Colonic mucosa (tissue), 4 donors: ENCODE measurements at regions not wholly inside any gene's neighbourhood (a gene's known extent, or its start where the extent isn't known, plus 50 kb on each side); places are given as distances from the start of the nearest gene placed in this dataset.
"Not testable (repeated sequence)": the region's sequence is repeated elsewhere in the genome, so short reads cannot be mapped to it uniquely, and the experiment has no call there.

Experiments used
- DNase-seq: peaks from one replicate; pipeline ENCODE4 v3.0.0-alpha.2; 2020
- H3K27ac ChIP-seq: fragments of 200-600 bp; one replicate; pipeline ENCODE4 v1.8.0; 2021
- H3K27me3 ChIP-seq: fragments of 200-600 bp; one replicate; pipeline ENCODE4 v1.8.0; 2021
- H3K36me3 ChIP-seq: fragments of 200-600 bp; one replicate; pipeline ENCODE4 v1.8.0; 2021
- H3K4me1 ChIP-seq: fragments of 200-600 bp; one replicate; pipeline ENCODE4 v1.8.0; 2021; ENCODE audit warnings: mild to moderate bottlenecking
- H3K4me3 ChIP-seq: fragments of 200-600 bp; one replicate; pipeline ENCODE4 v1.8.0; 2021
- H3K9ac ChIP-seq, 2 donors: one replicate each; pipeline ENCODE4 v1.7.0; 2013; ENCODE audit warnings: control low read depth in 2 of 2, low read depth in 2 of 2, low read length in 2 of 2
- H3K9me3 ChIP-seq: fragments of 200-600 bp; one replicate; pipeline ENCODE4 v1.8.0; 2021
- CTCF ChIP-seq: fragments of 200-600 bp; IDR thresholded peaks from one replicate; pipeline ENCODE4 v1.8.0; 2022; ENCODE audit warnings: antibody characterized with exemption, mild to moderate bottlenecking
- intact Hi-C: fragments of 100-400 bp; cut with DNase I; formaldehyde crosslinking; loops from one replicate; pipeline ENCODE4 v1.14.1; 2022
- donor health status: healthy.
- donor health status: DM: no; HTN: no; CAD: no.
- donor health status: DM: no; HTN: no; CAD: no.

DNA sequence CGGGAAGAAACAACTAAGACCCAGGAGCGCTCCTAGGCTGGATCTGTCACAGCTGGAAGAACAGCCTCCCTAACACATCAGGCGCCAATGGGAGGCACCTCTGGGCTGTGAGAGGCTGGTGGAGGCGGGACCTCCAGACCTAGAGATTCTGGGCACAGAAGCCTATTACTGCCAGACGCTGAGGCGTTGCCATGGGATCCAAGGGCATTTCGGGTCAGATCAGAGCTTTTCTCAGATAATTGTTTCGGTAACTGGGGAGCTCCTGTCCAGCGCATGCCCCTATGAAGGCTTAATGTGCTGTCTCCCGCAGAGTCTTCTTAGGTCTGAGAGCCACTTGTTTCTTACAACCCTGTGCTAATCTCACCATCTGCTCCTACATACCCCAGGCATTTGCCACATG is 339.2 kb downstream of the ZNF716 start:
- no peaks in the 10 kb centered on the region for H3K4me1 ChIP-seq
- H3K4me3 ChIP-seq: no peak overlapping the region
- H3K27ac ChIP-seq: no peak overlapping the region
- H3K36me3 ChIP-seq: no peaks in the 10 kb centered on the region
- TF ChIP-seq CTCF: no peak
- intact Hi-C loops: no loop called here
- no peaks in the 10 kb centered on the region for H3K27me3 ChIP-seq
- no peak for DNase-seq
- H3K9ac ChIP-seq: no peak overlapping the region
- H3K9me3 ChIP-seq: no peaks in the 10 kb centered on the region

DNA sequence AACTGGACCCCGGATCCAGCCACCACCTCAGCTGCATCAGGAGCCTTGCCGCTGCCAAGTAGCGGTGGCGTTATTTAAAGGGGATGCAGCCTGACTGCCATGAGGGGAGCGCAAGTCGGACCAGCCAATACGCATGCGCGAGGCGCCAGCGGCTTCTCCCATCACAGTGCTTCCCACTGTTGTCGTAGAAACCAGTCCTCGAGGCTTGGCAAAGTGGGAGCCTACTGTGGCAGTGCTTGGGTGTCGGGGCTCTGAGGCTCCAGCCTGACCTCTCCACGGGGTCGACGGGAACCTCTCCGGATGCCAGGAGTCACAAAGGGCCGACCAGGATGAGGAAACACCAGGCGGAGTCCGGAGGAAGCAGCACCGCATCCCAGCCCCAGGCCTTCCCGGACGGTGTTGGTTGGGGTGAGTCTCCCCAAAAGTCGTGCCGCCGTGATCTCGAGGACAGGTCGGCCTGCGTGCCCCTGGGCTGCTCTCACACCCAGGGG is 369.6 kb downstream of the ZNF716 start:
- no peaks in the 10 kb centered on the region for H3K9me3 ChIP-seq
- no peaks in the 10 kb centered on the region for H3K36me3 ChIP-seq
- no peak overlapping the region for H3K9ac ChIP-seq
- no peaks in the 10 kb centered on the region for H3K4me1 ChIP-seq
- DNase-seq: no peak
- H3K27ac ChIP-seq: no peak overlapping the region
- no peak for TF ChIP-seq CTCF
- H3K27me3 ChIP-seq: no peaks in the 10 kb centered on the region
- H3K4me3 ChIP-seq: no peak overlapping the region
- intact Hi-C loops: no loop called here

- Histone ChIP-seq H3K27ac (no peak overlapping the region), H3K36me3 (no peaks in the 10 kb centered on the region), H3K4me1 (no peaks in the 10 kb centered on the region), H3K27me3 (no peaks in the 10 kb centered on the region), H3K9me3 (no peaks in the 10 kb centered on the region), H3K9ac (no peak overlapping the region), H3K4me3 (no peak overlapping the region)
- no peak for TF ChIP-seq CTCF
- intact Hi-C loops: no loop called here
- DNase-seq: no peak
These were observed 370.5 kb downstream of the ZNF716 start for GRCh38 chr7:57820477-57820876.

GRCh38 chr7:57821438-57822382 is 371.7 kb downstream of the ZNF716 start:
- intact Hi-C loops: no loop called here
- Histone ChIP-seq H3K27me3 (no peaks in the 10 kb centered on the region), H3K36me3 (no peaks in the 10 kb centered on the region), H3K27ac (no peak overlapping the region), H3K9ac (no peak overlapping the region), H3K9me3 (no peaks in the 10 kb centered on the region), H3K4me1 (no peaks in the 10 kb centered on the region), H3K4me3 (no peak overlapping the region)
- no peak for TF ChIP-seq CTCF
- no peak for DNase-seq

GRCh38 chr7:57826548-57826947 is 376.6 kb downstream of the ZNF716 start:
- H3K4me3 ChIP-seq, H3K9ac ChIP-seq, H3K27me3 ChIP-seq, DNase-seq, intact Hi-C loops, H3K36me3 ChIP-seq, H3K27ac ChIP-seq, H3K9me3 ChIP-seq, H3K4me1 ChIP-seq: not testable (repeated sequence)

GRCh38 chr7:57835161-57835560 is 385.2 kb downstream of the ZNF716 start:
- H3K27me3 ChIP-seq, H3K4me1 ChIP-seq, H3K27ac ChIP-seq, H3K36me3 ChIP-seq, H3K4me3 ChIP-seq, DNase-seq, H3K9me3 ChIP-seq, intact Hi-C loops, H3K9ac ChIP-seq: not testable (repeated sequence)

- H3K4me3 ChIP-seq, H3K9ac ChIP-seq, H3K9me3 ChIP-seq, H3K27ac ChIP-seq, H3K4me1 ChIP-seq, H3K36me3 ChIP-seq, H3K27me3 ChIP-seq, intact Hi-C loops, DNase-seq: not testable (repeated sequence)
These were observed 389.2 kb downstream of the ZNF716 start for GRCh38 chr7:57839152-57839551.
